Peyer's patch (tissue), 4 donors: ENCODE measurements at regions not wholly inside any gene's neighbourhood (a gene's known extent, or its start where the extent isn't known, plus 50 kb on each side); places are given as distances from the start of the nearest gene placed in this dataset.
"Not testable (repeated sequence)": the region's sequence is repeated elsewhere in the genome, so short reads cannot be mapped to it uniquely, and the experiment has no call there.

ENCODE experiments used
- POLR2A ChIP-seq, 2 donors: fragments of 450-650 bp; IDR thresholded peaks; one replicate each; pipeline ENCODE4 v1.5.1; 2017; ENCODE audit warnings: antibody characterized with exemption in 2 of 2, mild to moderate bottlenecking in 2 of 2, moderate library complexity in 2 of 2
- TF ChIP-seq, protein P1 (sequence below), 6 experiments: fragments of 450-650 bp in 4 of 6; fragments of 200-600 bp in 2 of 6; sonication (generic) in 1 of 6; IDR thresholded peaks; one replicate each; pipeline ENCODE4 v1.5.1; 2017 to 2019; ENCODE audit warnings: antibody characterized with exemption in 6 of 6, mild to moderate bottlenecking in 3 of 6, moderate library complexity in 1 of 6

DNA sequence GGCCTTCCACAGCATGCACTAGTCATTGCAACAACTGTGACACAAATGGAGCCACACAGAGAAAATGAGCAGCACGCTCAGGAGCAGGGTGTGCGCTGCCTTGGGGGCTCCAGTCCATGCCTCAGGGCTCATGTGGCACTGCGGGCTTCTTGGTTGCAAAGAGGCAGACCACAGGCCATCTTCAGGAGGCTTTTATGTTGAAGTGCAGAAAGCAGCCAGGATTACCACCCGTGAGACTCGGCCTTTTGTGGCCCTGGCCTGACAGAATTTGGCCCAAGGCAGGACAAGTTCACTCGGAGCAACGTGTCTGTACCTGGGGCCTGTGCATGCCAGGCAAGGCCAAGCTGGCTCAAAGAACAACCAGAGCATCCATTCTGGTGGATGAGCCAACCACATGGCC is 602.3 kb downstream of the CWH43 start:
- TF ChIP-seq, protein P1, sequence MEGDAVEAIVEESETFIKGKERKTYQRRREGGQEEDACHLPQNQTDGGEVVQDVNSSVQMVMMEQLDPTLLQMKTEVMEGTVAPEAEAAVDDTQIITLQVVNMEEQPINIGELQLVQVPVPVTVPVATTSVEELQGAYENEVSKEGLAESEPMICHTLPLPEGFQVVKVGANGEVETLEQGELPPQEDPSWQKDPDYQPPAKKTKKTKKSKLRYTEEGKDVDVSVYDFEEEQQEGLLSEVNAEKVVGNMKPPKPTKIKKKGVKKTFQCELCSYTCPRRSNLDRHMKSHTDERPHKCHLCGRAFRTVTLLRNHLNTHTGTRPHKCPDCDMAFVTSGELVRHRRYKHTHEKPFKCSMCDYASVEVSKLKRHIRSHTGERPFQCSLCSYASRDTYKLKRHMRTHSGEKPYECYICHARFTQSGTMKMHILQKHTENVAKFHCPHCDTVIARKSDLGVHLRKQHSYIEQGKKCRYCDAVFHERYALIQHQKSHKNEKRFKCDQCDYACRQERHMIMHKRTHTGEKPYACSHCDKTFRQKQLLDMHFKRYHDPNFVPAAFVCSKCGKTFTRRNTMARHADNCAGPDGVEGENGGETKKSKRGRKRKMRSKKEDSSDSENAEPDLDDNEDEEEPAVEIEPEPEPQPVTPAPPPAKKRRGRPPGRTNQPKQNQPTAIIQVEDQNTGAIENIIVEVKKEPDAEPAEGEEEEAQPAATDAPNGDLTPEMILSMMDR (IDR thresholded peaks at IDR 0.05): not testable (repeated sequence)
- not testable (repeated sequence) for TF ChIP-seq POLR2A (IDR thresholded peaks at IDR 0.05)
